IMR-90 (cell line): ENCODE measurements at regions not wholly inside any gene's neighbourhood (a gene's known extent, or its start where the extent isn't known, plus 50 kb on each side); places are given as distances from the start of the nearest gene placed in this dataset.

Source experiments
- ATAC-seq: fragments of 200-7000 bp; cut with Tn5 transposase; 2 replicates; pipeline ENCODE4 v1.9.1; 2020; ENCODE audit warnings: low read depth, mild to moderate bottlenecking, moderate library complexity
- BruUV-seq: library from RNA; stranded (reverse); fragments of 400-500 nt; replicated peaks from 2 replicates; lab custom pipeline; 2021; lab: Mats Ljungman, UMichigan
- CTCF ChIA-PET: fragments of 300-600 bp; formaldehyde crosslinking; extraction: SDS; loops from one replicate; lab custom pipeline; 2021; ENCODE audit warnings: antibody characterized with exemption; lab: Yijun Ruan, JAX
- POLR2A ChIA-PET: fragments of 300-600 bp; sonication (Branson Sonifier 250); formaldehyde crosslinking; loops from one replicate; lab custom pipeline; 2022; ENCODE audit warnings: antibody characterized with exemption; ENCODE audit not compliant: unreplicated experiment; lab: Charles Lee
- DNase-seq: peaks from one replicate; pipeline ENCODE4 v3.0.0; 2013
- H2AFZ ChIP-seq: replicated peaks from 2 replicates; pipeline ENCODE3; 2013; ENCODE audit warnings: low read length, mild to moderate bottlenecking; ENCODE audit not compliant: poor library complexity
- H2AK5ac ChIP-seq: 2 replicates; pipeline ENCODE4 v1.6.1; 2013; ENCODE audit warnings: low read depth, low read length, inconsistent platforms
- H2AK9ac ChIP-seq: replicated peaks from 2 replicates; pipeline ENCODE3; 2013; ENCODE audit warnings: mild to moderate bottlenecking, low read depth, low read length, moderate library complexity; ENCODE audit not compliant: poor library complexity
- H2BK120ac ChIP-seq: 2 replicates; pipeline ENCODE4 v1.6.1; 2013; ENCODE audit warnings: low read depth, low read length, inconsistent platforms
- H2BK15ac ChIP-seq: 3 replicates; pipeline ENCODE4 v1.6.1; 2013; ENCODE audit warnings: low read depth, low read length, inconsistent platforms
- H2BK20ac ChIP-seq: 2 replicates; pipeline ENCODE4 v1.6.1; 2013; ENCODE audit warnings: low read depth, mild to moderate bottlenecking, inconsistent platforms, low read length, moderate library complexity
- H2BK5ac ChIP-seq: 2 replicates; pipeline ENCODE4 v1.6.1; 2013; ENCODE audit warnings: mild to moderate bottlenecking, low read depth, low read length, inconsistent platforms; ENCODE audit not compliant: poor library complexity, severe bottlenecking
- H3K14ac ChIP-seq: replicated peaks from 2 replicates; pipeline ENCODE4 v1.6.1; 2013; ENCODE audit warnings: low read depth, low read length, inconsistent platforms
- H3K18ac ChIP-seq: 2 replicates; pipeline ENCODE4 v1.6.1; 2013; ENCODE audit warnings: low read depth, low read length, control low read depth
- H3K23ac ChIP-seq: 2 replicates; pipeline ENCODE4 v1.6.1; 2013; ENCODE audit warnings: low read depth, low read length, inconsistent platforms
- H3K27ac ChIP-seq: 2 replicates; pipeline ENCODE4 v1.5.1; 2013; ENCODE audit warnings: mild to moderate bottlenecking, control low read depth, low read length; ENCODE audit not compliant: insufficient read depth
- H3K27me3 ChIP-seq: 2 replicates; pipeline ENCODE4 v1.6.1; 2013; ENCODE audit warnings: low read length; ENCODE audit not compliant: control insufficient read depth, insufficient read depth
- H3K36me3 ChIP-seq: 2 replicates; pipeline ENCODE4 v1.6.1; 2013; ENCODE audit warnings: low read length, mixed read lengths; ENCODE audit not compliant: control insufficient read depth, insufficient read depth
- H3K4ac ChIP-seq: 2 replicates; pipeline ENCODE4 v1.6.1; 2013; ENCODE audit warnings: low read depth, low read length, inconsistent platforms
- H3K4me1 ChIP-seq: 2 replicates; pipeline ENCODE4 v1.6.1; 2013; ENCODE audit warnings: low read length, mixed read lengths; ENCODE audit not compliant: control insufficient read depth, insufficient read depth
- H3K4me2 ChIP-seq: 2 replicates; pipeline ENCODE4 v1.6.1; 2013; ENCODE audit warnings: low read depth, mild to moderate bottlenecking, control low read depth, low read length, moderate library complexity
- H3K4me3 ChIP-seq: 2 replicates; pipeline ENCODE4 v1.5.1; 2013; ENCODE audit warnings: low read depth, mild to moderate bottlenecking, control low read depth, low read length, moderate library complexity; ENCODE audit not compliant: insufficient read depth
- H3K56ac ChIP-seq: 2 replicates; pipeline ENCODE4 v1.6.1; 2013; ENCODE audit warnings: low read length, inconsistent platforms; ENCODE audit not compliant: insufficient read depth; ENCODE audit errors: extremely low read depth
- H3K79me1 ChIP-seq, 2 experiments: 2 replicates each; pipeline ENCODE4 v1.6.1; 2013; ENCODE audit warnings: low read length in 2 of 2, inconsistent platforms in 1 of 2, low read depth in 1 of 2
- H3K9ac ChIP-seq: 2 replicates; pipeline ENCODE4 v1.6.1; 2013; ENCODE audit warnings: low read depth, low read length, control low read depth
- H3K9me1 ChIP-seq: 2 replicates; pipeline ENCODE4 v1.6.1; 2013; ENCODE audit warnings: low read length, inconsistent platforms; ENCODE audit not compliant: insufficient read depth
- H3K9me3 ChIP-seq: 2 replicates; pipeline ENCODE4 v1.6.1; 2013; ENCODE audit warnings: low read length; ENCODE audit not compliant: control insufficient read depth, insufficient read depth
- H4K20me1 ChIP-seq: 2 replicates; pipeline ENCODE4 v1.6.1; 2013; ENCODE audit warnings: low read length, inconsistent platforms; ENCODE audit not compliant: insufficient read depth
- H4K5ac ChIP-seq: 2 replicates; pipeline ENCODE4 v1.6.1; 2013; ENCODE audit warnings: mild to moderate bottlenecking, low read depth, low read length, control low read depth
- H4K8ac ChIP-seq, 2 experiments: 2 replicates each; pipeline ENCODE4 v1.6.1; 2013; ENCODE audit warnings: low read depth in 2 of 2, low read length in 2 of 2, control low read depth in 1 of 2, inconsistent platforms in 1 of 2
- H4K91ac ChIP-seq: 2 replicates; pipeline ENCODE4 v1.6.1; 2013; ENCODE audit warnings: low read depth, low read length, inconsistent platforms; ENCODE audit not compliant: insufficient read depth
- CEBPB ChIP-seq: IDR thresholded peaks from 2 replicates; pipeline ENCODE4 v1.6.1; 2012; ENCODE audit warnings: low read depth, low read length, improper control_type of control experiment
- CHD1 ChIP-seq: IDR thresholded peaks from 2 replicates; pipeline ENCODE4 v1.6.1; 2012; ENCODE audit warnings: low read depth, low read length, improper control_type of control experiment
- FOS ChIP-seq: fragments of 150-350 bp; IDR thresholded peaks from 2 replicates; pipeline ENCODE4 v1.6.1; 2016; ENCODE audit warnings: low read depth, low read length
- MXI1 ChIP-seq: IDR thresholded peaks from 2 replicates; pipeline ENCODE4 v1.6.1; 2012; ENCODE audit warnings: low read depth, mild to moderate bottlenecking, low read length, moderate library complexity, borderline replicate concordance
- NFE2L2 ChIP-seq: fragments of 150-350 bp; IDR thresholded peaks from 2 replicates; pipeline ENCODE4 v1.6.1; 2016; ENCODE audit warnings: low read depth, mild to moderate bottlenecking, low read length
- RAD21 ChIP-seq: IDR thresholded peaks from 2 replicates; pipeline ENCODE4 v1.6.1; 2012; ENCODE audit warnings: low read length, improper control_type of control experiment
- SMC3 ChIP-seq: fragments of 150-350 bp; IDR thresholded peaks from 2 replicates; pipeline ENCODE4 v1.6.1; 2016; ENCODE audit warnings: low read depth, mild to moderate bottlenecking, antibody characterized with exemption, low read length, moderate library complexity
- WGBS, 2 experiments: methylation state at CpG; one replicate each; pipeline versions ENCODE4 v1.1.5 to v1.1.7; 2013; ENCODE audit warnings: missing lambda C conversion rate in 2 of 2; ENCODE audit not compliant: insufficient read length in 1 of 2; ENCODE audit errors: extremely low coverage in 2 of 2; 5-methylcytosine and 5-hydroxymethylcytosine counted together
- dilution Hi-C: fragments of 300-500 bp; cut with HindIII; formaldehyde crosslinking; loops from one replicate; pipeline ENCODE4 v1.14.3; 2018; ENCODE audit warnings: low sequenced_read_pairs; ENCODE audit not compliant: unreplicated experiment
- in situ Hi-C: fragments of 300-500 bp; cut with MboI; formaldehyde crosslinking; loops from 3 replicates; pipeline ENCODE4 v1.14.3; 2019; ENCODE audit warnings: low sequenced_read_pairs, inconsistent platforms, mixed read lengths
- intact Hi-C: fragments of 100-400 bp; cut with micrococcal nuclease; formaldehyde crosslinking; loops from 2 replicates; pipeline ENCODE4 v1.10.0; 2022
- TF ChIP-seq, protein P1 (sequence below): fragments of 150-350 bp; IDR thresholded peaks from 2 replicates; pipeline ENCODE4 v1.6.1; 2017; ENCODE audit warnings: mild to moderate bottlenecking, antibody characterized with exemption, low read length, low read depth

DNA sequence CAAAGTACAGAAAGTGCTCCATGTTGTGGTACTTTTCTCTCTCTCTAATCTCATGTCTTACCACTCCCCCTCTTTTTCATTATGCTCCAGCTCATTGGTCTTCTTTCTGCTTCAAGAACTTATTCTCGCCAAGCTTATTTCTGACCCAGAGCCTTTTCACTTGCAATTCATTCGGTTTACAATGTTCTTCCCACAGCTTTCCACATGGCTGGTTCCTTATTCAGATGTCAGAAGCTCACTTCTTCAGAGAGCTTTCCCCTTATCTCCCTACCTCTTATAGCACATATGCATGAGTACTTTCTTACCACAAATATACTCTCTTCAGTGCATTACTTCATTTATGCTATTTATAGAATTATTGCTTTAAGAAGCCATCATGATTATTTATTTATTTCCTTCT lies 338.8 kb upstream of the ATP10B start:
- Histone ChIP-seq H3K14ac (no peak overlapping the region), H3K4me3 (no peak overlapping the region), H3K4ac (no peak overlapping the region), H3K27me3 (no peaks in the 10 kb centered on the region), H3K9me1 (no peaks in the 10 kb centered on the region), H3K56ac (no peak overlapping the region), H4K5ac (no peak overlapping the region), H3K9ac (no peak overlapping the region), H2BK5ac (no peak overlapping the region), H3K27ac (no peak overlapping the region), H2BK120ac (no peak overlapping the region), H3K4me2 (no peak overlapping the region), H3K36me3 (no peaks in the 10 kb centered on the region), H3K18ac (no peak overlapping the region), H4K91ac (no peak overlapping the region), H2BK15ac (no peak overlapping the region), H2AK9ac (no peak overlapping the region), H4K20me1 (no peaks in the 10 kb centered on the region), H3K79me1 (no peaks in the 10 kb centered on the region), H2AK5ac (no peak overlapping the region), H4K8ac (no peak overlapping the region), H3K4me1 (no peaks in the 10 kb centered on the region), H2BK20ac (no peak overlapping the region), H3K9me3 (peaks cover 8% of the 10 kb centered on the region), H2AFZ (no peak overlapping the region), H3K23ac (no peak overlapping the region)
- ATAC-seq (no peak), DNase-seq (no peak)
- WGBS, 2 experiments = 63% methylated on average over 1 of the region's 2 CpGs; no CpG with 5 or more reads in 1 of the 2 experiments
- ChIA-PET CTCF (no interaction called here), POLR2A (no interaction called here)
- intact Hi-C loops = no loop called here
- TF ChIP-seq CEBPB (no peak), RAD21 (no peak), NFE2L2 (no peak), MXI1 (no peak), FOS (no peak), SMC3 (no peak), CHD1 (no peak)
- TF ChIP-seq, protein P1, sequence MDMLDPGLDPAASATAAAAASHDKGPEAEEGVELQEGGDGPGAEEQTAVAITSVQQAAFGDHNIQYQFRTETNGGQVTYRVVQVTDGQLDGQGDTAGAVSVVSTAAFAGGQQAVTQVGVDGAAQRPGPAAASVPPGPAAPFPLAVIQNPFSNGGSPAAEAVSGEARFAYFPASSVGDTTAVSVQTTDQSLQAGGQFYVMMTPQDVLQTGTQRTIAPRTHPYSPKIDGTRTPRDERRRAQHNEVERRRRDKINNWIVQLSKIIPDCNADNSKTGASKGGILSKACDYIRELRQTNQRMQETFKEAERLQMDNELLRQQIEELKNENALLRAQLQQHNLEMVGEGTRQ = no peak
- BruUV-seq = no TSS peak
- in situ Hi-C loops = no loop called here
- dilution Hi-C loops = no loop called here
